ENCODE measurements at regions not wholly inside any gene's neighbourhood (a gene's known extent, or its start where the extent isn't known, plus 50 kb on each side); places are given as distances from the start of the nearest gene placed in this dataset.
A peak's percentile ranks its signal among the peaks of the same experiment; 100 is the strongest.
"Not testable (repeated sequence)": the region's sequence is repeated elsewhere in the genome, so short reads cannot be mapped to it uniquely, and the experiment has no call there.

GRCh38 chr17:20633268-20634059, 53.9 kb downstream of the CDRT15L2 start:
- H3K36me3 ChIP-seq (ENCODE audit: control insufficient read depth in 2 of 2, insufficient read depth in 1 of 2, low read length in 2 of 2); POLR2A ChIA-PET; CTCF ChIA-PET: not testable (repeated sequence)

DNA sequence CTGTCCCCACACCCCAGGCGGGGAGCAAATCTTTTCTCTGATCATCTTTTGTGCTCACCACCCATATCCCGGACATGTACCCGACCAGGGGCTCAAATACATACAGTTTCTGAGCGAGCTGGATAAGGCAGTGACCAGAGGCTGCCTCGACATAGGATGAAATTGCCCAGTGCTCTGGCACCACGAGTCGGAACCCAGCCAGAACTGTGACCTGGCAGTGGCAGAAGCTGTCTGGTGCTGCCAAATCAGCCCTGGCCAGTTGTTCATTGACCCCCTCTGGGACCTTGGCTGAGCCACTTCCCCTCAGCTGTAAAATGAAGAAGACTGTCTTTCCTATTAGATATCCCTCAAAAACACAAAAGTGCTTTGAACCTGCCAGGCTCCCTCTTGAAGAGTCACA, 60.6 kb downstream of the CDRT15L2 start:
- H3K4me1 ChIP-seq (ENCODE audit: control insufficient read depth, insufficient read depth, low read length); H3K4me3 ChIP-seq (ENCODE audit: low read depth, low read length); H3K9me3 ChIP-seq (ENCODE audit: control insufficient read depth, insufficient read depth, low read depth, low read length); POLR2A ChIA-PET; H3K27ac ChIP-seq (ENCODE audit: extremely low read depth, low read depth, low read length); CTCF ChIA-PET; H3K36me3 ChIP-seq (ENCODE audit: control insufficient read depth in 2 of 2, insufficient read depth in 1 of 2, low read length in 2 of 2): not testable (repeated sequence)

More at GRCh38 chr17:20633268-20634059, 53.9 kb downstream of the CDRT15L2 start:
- H3K4me3 ChIP-seq (ENCODE audit: low read depth, low read length); H3K9me3 ChIP-seq (ENCODE audit: control insufficient read depth, insufficient read depth, low read depth, low read length); H3K27ac ChIP-seq (ENCODE audit: extremely low read depth, low read depth, low read length); H3K4me1 ChIP-seq (ENCODE audit: control insufficient read depth, insufficient read depth, low read length): not testable (repeated sequence)

- TF ChIP-seq ZNF660 (tag by site-specific recombination; IDR thresholded peaks at IDR 0.05) (peak; percentile 95), CTCF (tag by site-specific recombination; IDR thresholded peaks at IDR 0.05) (peak; percentile 55; the same call in 1 of the 2 replicates)
- H3K4me3 ChIP-seq (ENCODE audit: low read depth, low read length); H3K27ac ChIP-seq (ENCODE audit: extremely low read depth, low read depth, low read length); POLR2A ChIA-PET; H3K4me1 ChIP-seq (ENCODE audit: control insufficient read depth, insufficient read depth, low read length); H3K9me3 ChIP-seq (ENCODE audit: control insufficient read depth, insufficient read depth, low read depth, low read length); H3K36me3 ChIP-seq (ENCODE audit: control insufficient read depth in 2 of 2, insufficient read depth in 1 of 2, low read length in 2 of 2): not testable (repeated sequence)
- CTCF ChIA-PET, result interaction anchor here (0.6 to 1.3 kb wide), 4 partner anchors 9 to 531 kb away, joined by 3 to 5 read pairs (median 3); no protein-coding TSS in a partner anchor
Measured at GRCh38 chr17:20646661-20647272, 67.2 kb downstream of the CDRT15L2 start.

DNA sequence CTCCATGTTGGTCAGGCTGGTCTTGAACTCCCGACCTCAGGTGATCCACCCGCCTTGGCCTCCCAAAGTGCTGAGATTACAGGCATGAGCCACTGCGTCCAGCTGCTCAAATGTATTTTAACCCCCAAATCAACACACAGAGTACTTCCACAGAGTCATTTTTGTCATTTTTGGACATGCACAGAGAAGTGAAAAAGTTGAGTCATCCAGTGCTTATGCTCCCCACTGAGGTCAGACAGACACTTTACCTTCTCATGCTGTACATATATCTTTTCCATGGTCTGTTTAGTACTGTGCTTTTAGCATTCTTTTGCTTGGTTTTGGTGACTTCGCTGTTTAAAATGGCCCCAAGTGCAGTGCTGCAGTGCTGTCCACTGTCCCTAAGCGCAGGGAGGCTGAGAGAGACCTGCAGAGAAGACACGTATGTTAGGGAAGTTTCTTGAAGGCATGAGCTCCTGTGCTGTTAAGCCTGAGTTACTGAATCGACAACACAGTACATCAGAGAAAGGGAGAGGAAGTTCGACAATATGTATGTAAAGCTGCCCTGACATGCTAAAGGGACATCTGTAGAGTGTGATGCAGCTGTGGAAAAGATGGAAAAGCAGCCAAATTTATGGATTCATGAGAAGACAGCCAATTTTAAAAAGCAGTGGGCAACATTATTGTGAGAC, 69.7 kb downstream of the CDRT15L2 start:
- POLR2A ChIA-PET; H3K9me3 ChIP-seq (ENCODE audit: control insufficient read depth, insufficient read depth, low read depth, low read length); H3K36me3 ChIP-seq (ENCODE audit: control insufficient read depth in 2 of 2, insufficient read depth in 1 of 2, low read length in 2 of 2); H3K4me1 ChIP-seq (ENCODE audit: control insufficient read depth, insufficient read depth, low read length); H3K4me3 ChIP-seq (ENCODE audit: low read depth, low read length); CTCF ChIA-PET; H3K27ac ChIP-seq (ENCODE audit: extremely low read depth, low read depth, low read length): not testable (repeated sequence)

DNA sequence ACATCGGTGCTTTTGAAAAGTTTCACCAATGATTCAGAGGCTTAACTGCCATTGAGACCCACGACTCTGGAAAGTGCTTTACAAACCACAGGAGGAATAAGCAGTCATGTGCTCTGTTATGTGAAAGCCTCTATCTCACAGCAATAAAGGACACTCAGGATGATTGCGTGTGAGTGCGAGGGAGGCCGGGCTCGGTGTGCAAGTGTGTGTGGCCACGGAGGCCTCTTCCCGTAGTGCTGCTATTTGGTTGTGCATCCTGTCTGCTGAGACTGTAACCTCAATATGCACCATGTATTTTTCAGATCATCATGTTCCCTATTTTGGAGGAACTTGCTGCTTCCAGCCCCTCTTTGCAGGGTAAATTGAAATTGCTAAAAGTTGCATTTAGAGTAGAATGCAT, 71.5 kb downstream of the CDRT15L2 start:
- H3K27ac ChIP-seq (ENCODE audit: extremely low read depth, low read depth, low read length); POLR2A ChIA-PET; CTCF ChIA-PET; H3K9me3 ChIP-seq (ENCODE audit: control insufficient read depth, insufficient read depth, low read depth, low read length); H3K4me1 ChIP-seq (ENCODE audit: control insufficient read depth, insufficient read depth, low read length); H3K4me3 ChIP-seq (ENCODE audit: low read depth, low read length); H3K36me3 ChIP-seq (ENCODE audit: control insufficient read depth in 2 of 2, insufficient read depth in 1 of 2, low read length in 2 of 2): not testable (repeated sequence)

DNA sequence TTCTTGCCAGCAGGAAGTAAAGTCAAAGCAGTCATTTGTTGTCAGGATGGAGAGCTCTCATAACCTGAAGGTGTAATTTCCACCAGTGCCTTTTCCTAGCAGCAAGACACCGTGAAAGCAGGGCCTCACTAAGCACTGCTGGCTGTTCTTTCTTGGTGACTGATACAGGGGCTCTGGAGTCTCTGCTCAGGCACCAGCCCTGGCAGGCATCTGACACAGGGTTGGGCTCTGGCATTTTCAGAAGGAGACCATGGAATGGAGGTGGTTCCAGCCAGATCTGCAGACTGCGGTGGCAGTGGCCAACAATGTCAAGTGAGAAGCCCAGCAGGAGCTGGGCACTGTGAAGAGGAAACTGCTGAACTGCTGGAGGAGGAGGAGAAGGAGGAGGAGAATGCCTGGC, 72.2 kb downstream of the CDRT15L2 start:
- TF ChIP-seq ZNF449 (tag by site-specific recombination; IDR thresholded peaks at IDR 0.05), result peak; percentile 98
- H3K4me3 ChIP-seq (ENCODE audit: low read depth, low read length); CTCF ChIA-PET; H3K27ac ChIP-seq (ENCODE audit: extremely low read depth, low read depth, low read length); POLR2A ChIA-PET; H3K36me3 ChIP-seq (ENCODE audit: control insufficient read depth in 2 of 2, insufficient read depth in 1 of 2, low read length in 2 of 2); H3K4me1 ChIP-seq (ENCODE audit: control insufficient read depth, insufficient read depth, low read length); H3K9me3 ChIP-seq (ENCODE audit: control insufficient read depth, insufficient read depth, low read depth, low read length): not testable (repeated sequence)

GRCh38 chr17:20653391-20653790, 73.9 kb downstream of the CDRT15L2 start:
- H3K36me3 ChIP-seq (ENCODE audit: control insufficient read depth in 2 of 2, insufficient read depth in 1 of 2, low read length in 2 of 2); POLR2A ChIA-PET; H3K4me3 ChIP-seq (ENCODE audit: low read depth, low read length); CTCF ChIA-PET; H3K27ac ChIP-seq (ENCODE audit: extremely low read depth, low read depth, low read length); H3K9me3 ChIP-seq (ENCODE audit: control insufficient read depth, insufficient read depth, low read depth, low read length); H3K4me1 ChIP-seq (ENCODE audit: control insufficient read depth, insufficient read depth, low read length): not testable (repeated sequence)

GRCh38 chr17:20654114-20654513, 74.6 kb downstream of the CDRT15L2 start:
- H3K4me1 ChIP-seq (ENCODE audit: control insufficient read depth, insufficient read depth, low read length); H3K9me3 ChIP-seq (ENCODE audit: control insufficient read depth, insufficient read depth, low read depth, low read length); CTCF ChIA-PET; POLR2A ChIA-PET; H3K4me3 ChIP-seq (ENCODE audit: low read depth, low read length); H3K27ac ChIP-seq (ENCODE audit: extremely low read depth, low read depth, low read length); H3K36me3 ChIP-seq (ENCODE audit: control insufficient read depth in 2 of 2, insufficient read depth in 1 of 2, low read length in 2 of 2): not testable (repeated sequence)

- POLR2A ChIA-PET; H3K27ac ChIP-seq (ENCODE audit: extremely low read depth, low read depth, low read length); H3K4me1 ChIP-seq (ENCODE audit: control insufficient read depth, insufficient read depth, low read length); CTCF ChIA-PET; H3K9me3 ChIP-seq (ENCODE audit: control insufficient read depth, insufficient read depth, low read depth, low read length); H3K4me3 ChIP-seq (ENCODE audit: low read depth, low read length); H3K36me3 ChIP-seq (ENCODE audit: control insufficient read depth in 2 of 2, insufficient read depth in 1 of 2, low read length in 2 of 2): not testable (repeated sequence)
Measured at GRCh38 chr17:20654575-20654974, 75.1 kb downstream of the CDRT15L2 start.

All from HEK293 (cell line).